ENCODE measurements at regions not wholly inside any gene's neighbourhood (a gene's known extent, or its start where the extent isn't known, plus 50 kb on each side); places are given as distances from the start of the nearest gene placed in this dataset.

- TF ChIP-seq CTCF (conservative IDR thresholded peaks at IDR 0.05) = no peak
- no peak overlapping the region for H3K27ac ChIP-seq
Observed at GRCh38 chr2:29974086-29974485, 52.7 kb upstream of the ALK start.

- no peak for TF ChIP-seq CTCF (conservative IDR thresholded peaks at IDR 0.05)
- no peak overlapping the region for H3K27ac ChIP-seq
Observed at GRCh38 chr2:29977284-29977683, 55.9 kb upstream of the ALK start.

- TF ChIP-seq CTCF (conservative IDR thresholded peaks at IDR 0.05) = no peak
- H3K27ac ChIP-seq = no peak overlapping the region
Observed at GRCh38 chr2:29981402-29981801, 60.0 kb upstream of the ALK start.

- TF ChIP-seq CTCF (conservative IDR thresholded peaks at IDR 0.05) = no peak
- H3K27ac ChIP-seq = no peak overlapping the region
Observed at GRCh38 chr2:29983308-29983707, 61.9 kb upstream of the ALK start.

- TF ChIP-seq CTCF (conservative IDR thresholded peaks at IDR 0.05) = no peak
Observed at GRCh38 chr2:29987146-29987545, 65.8 kb upstream of the ALK start.

GRCh38 chr2:29990129-29990528, 68.7 kb upstream of the ALK start:
- H3K27ac ChIP-seq = no peak overlapping the region
- no peak for TF ChIP-seq CTCF (conservative IDR thresholded peaks at IDR 0.05)

More at GRCh38 chr2:29987146-29987545, 65.8 kb upstream of the ALK start:
- H3K27ac ChIP-seq = no peak overlapping the region

GRCh38 chr2:29991086-29991485, 69.7 kb upstream of the ALK start:
- no peak for TF ChIP-seq CTCF (conservative IDR thresholded peaks at IDR 0.05)
- H3K27ac ChIP-seq = no peak overlapping the region

- no peak overlapping the region for H3K27ac ChIP-seq
- TF ChIP-seq CTCF (conservative IDR thresholded peaks at IDR 0.05) = no peak
Observed at GRCh38 chr2:29995241-29995640, 73.9 kb upstream of the ALK start.
